HEK293T (cell line): ENCODE measurements at regions not wholly inside any gene's neighbourhood (a gene's known extent, or its start where the extent isn't known, plus 50 kb on each side); places are given as distances from the start of the nearest gene placed in this dataset.

Source experiments
- CTCF ChIA-PET: fragments of 350-600 bp; formaldehyde crosslinking; extraction: SDS; loops from one replicate; lab custom pipeline; 2021; ENCODE audit warnings: antibody characterized with exemption, inconsistent platforms; lab: Yijun Ruan, JAX
- POLR2A ChIA-PET: fragments of 350-600 bp; formaldehyde crosslinking; extraction: SDS; loops from one replicate; lab custom pipeline; 2020; ENCODE audit warnings: antibody characterized with exemption, inconsistent platforms; lab: Yijun Ruan, JAX
- DNase-seq: peaks from one replicate; pipeline ENCODE4 v3.0.0; 2012; ENCODE audit warnings: mixed read lengths; ENCODE audit errors: extremely low spot score
- ARNT ChIP-seq: fragments of 450-650 bp; IDR thresholded peaks from 2 replicates; pipeline ENCODE4 v1.6.1; 2017; ENCODE audit warnings: mild to moderate bottlenecking
- BHLHE40 ChIP-seq: fragments of 450-650 bp; IDR thresholded peaks from 2 replicates; pipeline ENCODE4 v1.6.1; 2016; ENCODE audit warnings: mild to moderate bottlenecking, moderate library complexity, borderline replicate concordance
- CTBP1 ChIP-seq: fragments of 450-650 bp; IDR thresholded peaks from 2 replicates; pipeline ENCODE4 v1.6.1; 2016; ENCODE audit warnings: borderline replicate concordance
- ELF4 ChIP-seq: fragments of 450-650 bp; IDR thresholded peaks from 2 replicates; pipeline ENCODE4 v1.6.1; 2017; ENCODE audit warnings: antibody characterized with exemption
- FOXA1 ChIP-seq: fragments of 450-650 bp; IDR thresholded peaks from 2 replicates; pipeline ENCODE4 v1.6.1; 2016; ENCODE audit warnings: mild to moderate bottlenecking
- FOXK2 ChIP-seq: fragments of 450-650 bp; IDR thresholded peaks from 2 replicates; pipeline ENCODE4 v1.6.1; 2016; ENCODE audit warnings: mild to moderate bottlenecking
- FOXM1 ChIP-seq: fragments of 450-650 bp; IDR thresholded peaks from 2 replicates; pipeline ENCODE4 v1.6.1; 2017; ENCODE audit warnings: mild to moderate bottlenecking, borderline replicate concordance
- HDGF ChIP-seq: fragments of 450-650 bp; IDR thresholded peaks from 2 replicates; pipeline ENCODE4 v1.6.1; 2017; ENCODE audit warnings: antibody characterized with exemption, borderline replicate concordance
- L3MBTL2 ChIP-seq: fragments of 450-650 bp; conservative IDR thresholded peaks from 2 replicates; pipeline ENCODE4 v1.6.1; 2016; ENCODE audit warnings: mild to moderate bottlenecking
- LEF1 ChIP-seq: fragments of 450-650 bp; IDR thresholded peaks from 2 replicates; pipeline ENCODE4 v1.6.1; 2017; ENCODE audit warnings: mild to moderate bottlenecking, borderline replicate concordance
- NFRKB ChIP-seq: fragments of 450-650 bp; IDR thresholded peaks from 2 replicates; pipeline ENCODE4 v1.6.1; 2016; ENCODE audit warnings: mild to moderate bottlenecking, moderate library complexity
- SP1 ChIP-seq: fragments of 450-650 bp; IDR thresholded peaks from 2 replicates; pipeline ENCODE4 v1.6.1; 2017
- SUZ12 ChIP-seq: fragments of 450-650 bp; IDR thresholded peaks from 2 replicates; pipeline ENCODE4 v1.6.1; 2016; ENCODE audit warnings: mild to moderate bottlenecking
- TARDBP ChIP-seq: fragments of 450-650 bp; IDR thresholded peaks from 2 replicates; pipeline ENCODE4 v1.6.1; 2016
- ZNF384 ChIP-seq: fragments of 450-650 bp; IDR thresholded peaks from 2 replicates; pipeline ENCODE4 v1.6.1; 2016
- TF ChIP-seq, protein P1 (sequence below): fragments of 450-650 bp; IDR thresholded peaks from 2 replicates; pipeline ENCODE4 v1.6.1; 2016

GRCh38 chr4:142977182-142977581 is 131.1 kb upstream of the INPP4B start:
- CTCF ChIA-PET = no interaction called here

DNA sequence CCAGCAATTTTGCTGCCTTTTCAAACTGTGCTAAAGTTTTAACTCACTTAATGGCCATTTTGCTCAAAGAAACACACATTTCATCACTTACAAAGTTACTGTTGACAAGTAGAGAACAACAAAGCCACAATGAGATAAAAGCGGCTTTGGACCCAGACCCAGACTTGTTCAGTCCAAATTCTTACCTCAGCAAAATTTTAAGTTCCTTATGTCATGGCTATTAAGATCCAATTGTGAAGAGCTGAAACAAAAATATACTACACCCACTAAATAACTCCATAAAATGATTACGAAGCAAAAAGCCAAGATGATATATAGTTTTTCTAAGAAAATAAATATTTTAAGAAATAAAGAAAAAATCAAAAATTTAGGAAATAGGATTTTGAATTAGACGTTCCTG is 137.0 kb upstream of the INPP4B start:
- TF ChIP-seq FOXA1 (no peak), SUZ12 (no peak), L3MBTL2 (no peak), NFRKB (no peak), BHLHE40 (no peak), SP1 (no peak), FOXM1 (no peak), LEF1 (no peak), ELF4 (no peak), ARNT (no peak)
- TF ChIP-seq, protein P1, sequence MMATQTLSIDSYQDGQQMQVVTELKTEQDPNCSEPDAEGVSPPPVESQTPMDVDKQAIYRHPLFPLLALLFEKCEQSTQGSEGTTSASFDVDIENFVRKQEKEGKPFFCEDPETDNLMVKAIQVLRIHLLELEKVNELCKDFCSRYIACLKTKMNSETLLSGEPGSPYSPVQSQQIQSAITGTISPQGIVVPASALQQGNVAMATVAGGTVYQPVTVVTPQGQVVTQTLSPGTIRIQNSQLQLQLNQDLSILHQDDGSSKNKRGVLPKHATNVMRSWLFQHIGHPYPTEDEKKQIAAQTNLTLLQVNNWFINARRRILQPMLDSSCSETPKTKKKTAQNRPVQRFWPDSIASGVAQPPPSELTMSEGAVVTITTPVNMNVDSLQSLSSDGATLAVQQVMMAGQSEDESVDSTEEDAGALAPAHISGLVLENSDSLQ = no peak
- CTCF ChIA-PET = no interaction called here
- DNase-seq = no peak
- POLR2A ChIA-PET = no interaction called here

More at GRCh38 chr4:142977182-142977581, 131.1 kb upstream of the INPP4B start:
- POLR2A ChIA-PET = no interaction called here
- TF ChIP-seq LEF1 = no peak
- TF ChIP-seq BHLHE40 = no peak
- DNase-seq = no peak

- ChIA-PET CTCF (no interaction called here), POLR2A (no interaction called here)
- DNase-seq = no peak
- TF ChIP-seq, protein P1 = no peak
- TF ChIP-seq SP1 (no peak), FOXM1 (no peak)
These were observed 137.5 kb upstream of the INPP4B start for GRCh38 chr4:142983589-142983988.

DNA sequence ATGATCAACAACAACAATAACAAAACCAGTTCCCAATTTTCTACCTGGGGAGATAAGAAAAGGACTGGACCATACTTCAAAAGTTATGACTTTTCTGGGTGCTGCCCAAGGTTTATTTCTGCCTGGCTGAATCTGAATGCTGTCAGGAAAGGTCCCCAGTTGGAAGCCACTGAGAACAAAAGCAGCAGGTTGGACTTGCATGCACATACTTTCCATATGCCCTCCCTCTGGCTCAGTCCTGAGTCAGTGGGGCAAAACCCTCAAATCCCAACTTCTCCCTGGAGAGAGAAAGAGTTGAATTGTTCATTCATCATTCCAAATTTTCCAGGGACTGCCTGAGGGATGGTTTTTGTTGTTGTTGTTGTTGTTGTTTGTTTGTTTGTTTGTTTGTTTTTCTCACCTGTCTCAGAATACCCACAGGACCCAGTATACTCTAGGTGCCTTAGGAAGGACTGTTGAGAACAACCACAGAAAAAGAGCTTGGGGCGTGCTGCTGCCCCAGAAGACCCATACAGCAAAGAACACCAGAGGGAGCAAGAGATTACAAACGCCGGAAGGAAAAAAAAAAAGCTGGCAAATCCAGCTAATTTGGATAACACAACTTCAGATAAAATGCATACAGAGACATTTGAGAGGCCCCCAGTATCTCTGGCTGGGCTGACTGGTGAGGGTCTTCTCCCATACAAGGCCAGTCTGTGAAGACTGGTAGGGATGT is 138.9 kb upstream of the INPP4B start:
- POLR2A ChIA-PET = no interaction called here
- DNase-seq = peak; percentile 39
- CTCF ChIA-PET = interaction anchor here (0.6 to 1.0 kb wide), 5 partner anchors 34 to 1742 kb away, joined by 3 to 7 read pairs (median 4); no protein-coding TSS in a partner anchor
- TF ChIP-seq LEF1 (no peak), ZNF384 (peak; percentile 80)

DNA sequence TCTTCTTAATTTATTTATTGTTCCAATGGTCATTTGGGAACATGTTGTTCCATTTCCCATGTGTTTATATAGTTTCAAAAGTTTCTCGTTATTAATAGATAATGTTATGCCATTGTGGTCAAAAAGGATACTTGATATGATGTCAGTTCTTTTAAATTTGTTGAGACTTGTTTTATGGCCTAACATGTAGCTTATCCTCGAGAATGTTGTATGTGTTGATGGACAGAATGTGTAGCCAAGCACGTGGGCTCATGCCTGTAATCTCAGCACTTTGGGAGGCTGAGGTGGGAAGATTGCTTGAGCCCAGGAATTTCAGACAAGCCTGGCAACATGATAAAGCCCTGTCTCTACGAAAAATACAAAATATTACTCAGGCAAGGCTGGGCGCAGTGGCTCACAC is 168.5 kb upstream of the USP38 start:
- CTCF ChIA-PET = no interaction called here
- TF ChIP-seq HDGF (no peak), BHLHE40 (no peak), FOXA1 (no peak), CTBP1 (no peak), ARNT (no peak), LEF1 (no peak)
- POLR2A ChIA-PET = no interaction called here

GRCh38 chr4:143017210-143017609 is 167.5 kb upstream of the USP38 start:
- no peak for DNase-seq
- CTCF ChIA-PET = no interaction called here
- POLR2A ChIA-PET = no interaction called here
- TF ChIP-seq SUZ12 = no peak
- TF ChIP-seq FOXM1 = no peak
- TF ChIP-seq SP1 = no peak

More for the DNA sequence above, 168.5 kb upstream of the USP38 start:
- no peak for DNase-seq

DNA sequence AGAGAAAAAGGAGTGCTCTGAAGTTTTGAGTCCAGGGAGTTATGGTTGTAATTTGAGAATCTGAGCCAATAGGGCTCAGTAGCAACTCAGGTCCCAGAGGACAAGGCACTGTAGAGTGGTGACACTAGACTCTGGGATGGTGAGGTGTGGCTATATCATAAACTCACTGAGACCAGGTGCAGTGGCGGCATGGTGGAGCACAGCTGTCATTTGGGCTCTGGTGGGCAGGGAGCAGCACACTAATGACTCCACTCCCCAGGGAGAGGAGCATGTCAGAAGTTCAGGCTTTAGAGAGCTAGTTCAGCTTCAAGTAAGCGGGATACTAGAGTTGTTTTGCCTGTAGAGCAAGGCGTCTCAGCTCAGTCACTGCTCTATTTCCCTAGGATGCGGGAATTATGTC is 165.4 kb upstream of the USP38 start:
- POLR2A ChIA-PET = no interaction called here
- no peak for DNase-seq
- CTCF ChIA-PET = interaction anchor here (0.6 kb wide), 1 partner anchor 34 kb away, joined by 3 read pairs; no protein-coding TSS in a partner anchor
- TF ChIP-seq FOXK2 (no peak), SUZ12 (no peak)

DNA sequence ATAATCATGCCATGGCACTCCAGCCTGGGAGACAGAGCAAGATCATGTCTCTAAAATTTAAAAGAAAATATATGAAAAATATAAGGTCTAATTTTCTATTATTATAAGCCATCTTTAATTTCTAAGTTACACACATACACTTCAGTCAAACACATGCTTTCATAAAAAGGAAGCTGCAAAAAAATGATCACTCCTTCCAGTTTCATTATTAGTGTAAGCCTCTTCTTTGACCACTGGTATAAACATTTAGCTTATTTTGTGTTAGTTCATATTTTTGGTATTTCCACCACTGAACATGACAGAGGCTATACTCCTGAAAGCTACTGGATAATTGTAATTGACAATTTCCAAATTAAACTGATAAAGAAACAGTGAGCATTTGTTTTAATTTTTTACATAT is 163.3 kb upstream of the USP38 start:
- POLR2A ChIA-PET = no interaction called here
- DNase-seq = no peak
- CTCF ChIA-PET = no interaction called here
- TF ChIP-seq TARDBP (no peak), NFRKB (no peak), ARNT (no peak), BHLHE40 (no peak), HDGF (no peak), FOXK2 (no peak), LEF1 (no peak), SUZ12 (no peak), SP1 (no peak), FOXM1 (no peak), FOXA1 (no peak)
- TF ChIP-seq, protein P1 = no peak
